ENCODE measurements at regions not wholly inside any gene's neighbourhood (a gene's known extent, or its start where the extent isn't known, plus 50 kb on each side); places are given as distances from the start of the nearest gene placed in this dataset.

DNA sequence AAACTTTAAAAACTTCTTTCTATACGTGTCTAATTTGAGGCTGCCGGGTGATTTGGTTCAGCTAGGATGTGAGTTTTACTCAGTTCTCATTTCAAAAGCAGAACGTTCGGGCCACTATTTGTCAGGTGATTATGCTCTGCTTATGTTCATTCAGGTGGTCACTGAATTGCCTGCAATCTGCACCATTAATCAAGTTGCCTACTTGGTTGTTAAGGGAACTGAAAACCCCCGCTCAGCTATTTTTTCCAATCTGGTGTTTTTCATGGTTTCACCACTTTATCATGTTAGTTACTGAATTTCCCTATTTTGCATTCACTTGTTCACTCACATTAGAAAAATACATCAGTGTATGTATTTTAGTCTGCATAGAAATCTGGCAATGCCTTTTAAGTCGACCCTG, 523.0 kb downstream of the CSNK1G3 start:
- DNase-seq (ENCODE audit: low read depth in 1 of 2, low spot score in 2 of 2) (no peak), FAIRE-seq (no peak)
- H3K18ac ChIP-seq (ENCODE audit: extremely low read depth, low read length): no peak overlapping the region
- H3K79me2 ChIP-seq (ENCODE audit: control insufficient read depth in 1 of 2, insufficient read depth in 2 of 2, low read length in 2 of 2): no peaks in the 10 kb centered on the region
- WGBS, 2 experiments (ENCODE audit: extremely low coverage in 1 of 2, insufficient coverage in 1 of 2, insufficient read length in 1 of 2, insufficient replicate concordance in 2 of 2, low coverage in 1 of 2, low lambda C conversion rate in 2 of 2, missing lambda C conversion rate in 1 of 2): 93% methylated on average over 6 of the region's 6 CpGs; no CpG with 5 or more reads in 1 of the 2 experiments
- H2BK20ac ChIP-seq (ENCODE audit: low read length): no peak overlapping the region
- H2BK5ac ChIP-seq (ENCODE audit: low read depth, low read length): no peak overlapping the region
- no peak for TF ChIP-seq POU5F1 (IDR thresholded peaks at IDR 0.05; ENCODE audit: low read depth, low read length)
- TF ChIP-seq GTF2F1 (IDR thresholded peaks at IDR 0.05; ENCODE audit: borderline replicate concordance, low read depth, low read length): no peak
- TF ChIP-seq, protein P1, sequence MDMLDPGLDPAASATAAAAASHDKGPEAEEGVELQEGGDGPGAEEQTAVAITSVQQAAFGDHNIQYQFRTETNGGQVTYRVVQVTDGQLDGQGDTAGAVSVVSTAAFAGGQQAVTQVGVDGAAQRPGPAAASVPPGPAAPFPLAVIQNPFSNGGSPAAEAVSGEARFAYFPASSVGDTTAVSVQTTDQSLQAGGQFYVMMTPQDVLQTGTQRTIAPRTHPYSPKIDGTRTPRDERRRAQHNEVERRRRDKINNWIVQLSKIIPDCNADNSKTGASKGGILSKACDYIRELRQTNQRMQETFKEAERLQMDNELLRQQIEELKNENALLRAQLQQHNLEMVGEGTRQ (IDR thresholded peaks at IDR 0.05; ENCODE audit: low read length): no peak
- no peak overlapping the region for H2AFZ ChIP-seq (ENCODE audit: low read length)
- no peak overlapping the region for H3K4me2 ChIP-seq (ENCODE audit: insufficient read depth in 1 of 2, low read depth in 2 of 2, low read length in 2 of 2)
- H3K23me2 ChIP-seq (ENCODE audit: low read depth, low read length): no peaks in the 10 kb centered on the region
- no peak overlapping the region for H4K91ac ChIP-seq (replicated peaks; ENCODE audit: insufficient read length, low read length)
- no peak overlapping the region for H3K9ac ChIP-seq (replicated peaks in 1 of 4; ENCODE audit: extremely low read depth in 1 of 4, low read depth in 3 of 4, low read length in 3 of 4)
- no peak overlapping the region for H3K56ac ChIP-seq (replicated peaks; ENCODE audit: insufficient read length, low read depth, low read length)
- no peak overlapping the region for H4K8ac ChIP-seq (ENCODE audit: extremely low read depth, insufficient read depth, low read length)
- H3K4me1 ChIP-seq (replicated peaks in 1 of 4; ENCODE audit: control insufficient read depth in 3 of 4, insufficient read depth in 4 of 4, low read length in 3 of 4): peaks cover 0 to 3% (median 0%) of the 10 kb centered on the region in 4 experiments; a peak in 1 of 7 replicates
- H2BK120ac ChIP-seq (replicated peaks; ENCODE audit: low read depth, low read length): no peak overlapping the region
- no peak overlapping the region for H3K23ac ChIP-seq (ENCODE audit: insufficient read length)
- ChIA-PET CTCF (ENCODE audit: partially characterized antibody) (no interaction called here), POLR2A (ENCODE audit: partially characterized antibody) (no interaction called here)
- H4K5ac ChIP-seq (ENCODE audit: insufficient read length, low read depth, low read length): no peak overlapping the region
- H3K14ac ChIP-seq (ENCODE audit: insufficient read length): no peak overlapping the region
- H3K36me3 ChIP-seq (ENCODE audit: control insufficient read depth in 2 of 4, insufficient read depth in 4 of 4, low read length in 3 of 4): no peaks in the 10 kb centered on the region
- H3K27ac ChIP-seq (ENCODE audit: low read depth, low read length): no peak overlapping the region
- no peaks in the 10 kb centered on the region for H3K79me1 ChIP-seq (ENCODE audit: low read depth, low read length)
- H4K20me1 ChIP-seq (replicated peaks in 1 of 2; ENCODE audit: control insufficient read depth in 1 of 2, insufficient read depth in 2 of 2, low read length in 2 of 2): no peaks in the 10 kb centered on the region
- H3K27me3 ChIP-seq (replicated peaks in 1 of 4; ENCODE audit: control insufficient read depth in 3 of 4, extremely low read depth in 1 of 4, insufficient read depth in 3 of 4, low read length in 3 of 4): no peaks in the 10 kb centered on the region
- no peak overlapping the region for H2BK12ac ChIP-seq (ENCODE audit: low read depth, low read length)
- H3K4ac ChIP-seq (replicated peaks; ENCODE audit: insufficient read length, low read depth, low read length): no peak overlapping the region
- H3K9me3 ChIP-seq (ENCODE audit: insufficient read depth in 2 of 2, low read depth in 1 of 2, low read length in 1 of 2): no peaks in the 10 kb centered on the region
- H3K4me3 ChIP-seq (ENCODE audit: extremely low read depth in 1 of 4, insufficient read depth in 2 of 4, low read depth in 3 of 4, low read length in 4 of 4): no peak overlapping the region
- no peak overlapping the region for H2AK5ac ChIP-seq (ENCODE audit: low read depth, low read length)
- no peak overlapping the region for H2BK15ac ChIP-seq (ENCODE audit: low read length)

Data from H1 (cell line).